HG03565 (cell line): ENCODE measurements at regions not wholly inside any gene's neighbourhood (a gene's known extent, or its start where the extent isn't known, plus 50 kb on each side); places are given as distances from the start of the nearest gene placed in this dataset.

Experiments
- ATAC-seq: cut with Tn5 transposase; IDR thresholded peaks from one replicate; pipeline ENCODE4 v1.9.1; 2021; ENCODE audit warnings: mild to moderate bottlenecking, moderate library complexity; ENCODE audit not compliant: unreplicated experiment

GRCh38 chr20:58162986-58163385 is 65.5 kb downstream of the ANKRD60 start:
- no peak for ATAC-seq

- no peak for ATAC-seq
Observed at GRCh38 chr20:58161192-58161591, 67.3 kb downstream of the ANKRD60 start.

- no peak for ATAC-seq
Observed at GRCh38 chr20:58160451-58161061, 67.9 kb downstream of the ANKRD60 start.

GRCh38 chr20:58155148-58155925 is 73.1 kb downstream of the ANKRD60 start:
- no peak for ATAC-seq

- no peak for ATAC-seq
Observed at GRCh38 chr20:58154113-58154512, 74.3 kb downstream of the ANKRD60 start.

- ATAC-seq, result no peak
Observed at GRCh38 chr20:58153121-58153520, 75.3 kb downstream of the ANKRD60 start.

GRCh38 chr20:58150772-58151171 is 77.7 kb downstream of the ANKRD60 start:
- ATAC-seq, result no peak

GRCh38 chr20:58149437-58150091 is 78.9 kb downstream of the ANKRD60 start:
- ATAC-seq, result no peak

GRCh38 chr20:58148891-58149290 is 79.6 kb downstream of the ANKRD60 start:
- ATAC-seq, result no peak

GRCh38 chr20:58147628-58148370 is 80.7 kb downstream of the ANKRD60 start:
- ATAC-seq, result no peak

- ATAC-seq, result no peak
Observed at GRCh38 chr20:58146746-58147140, 81.7 kb downstream of the ANKRD60 start.

GRCh38 chr20:58146081-58146745 is 82.2 kb downstream of the ANKRD60 start:
- ATAC-seq, result no peak

- ATAC-seq, result no peak
Observed at GRCh38 chr20:58145506-58146080, 82.9 kb downstream of the ANKRD60 start.

- ATAC-seq, result no peak
Observed at GRCh38 chr20:58144096-58144495, 84.4 kb downstream of the ANKRD60 start.

- ATAC-seq, result no peak
Observed at GRCh38 chr20:58143531-58143930, 84.9 kb downstream of the ANKRD60 start.

- ATAC-seq, result no peak
Observed at GRCh38 chr20:58142843-58143185, 85.6 kb downstream of the ANKRD60 start.

- ATAC-seq, result no peak
Observed at GRCh38 chr20:58141971-58142842, 86.2 kb downstream of the ANKRD60 start.

- ATAC-seq, result no peak
Observed at GRCh38 chr20:58141496-58141895, 87.0 kb downstream of the ANKRD60 start.

GRCh38 chr20:58140787-58141425 is 87.5 kb downstream of the ANKRD60 start:
- no peak for ATAC-seq
